22Rv1 (cell line): ENCODE measurements at regions not wholly inside any gene's neighbourhood (a gene's known extent, or its start where the extent isn't known, plus 50 kb on each side); places are given as distances from the start of the nearest gene placed in this dataset.

ENCODE experiments used
- H3K27ac ChIP-seq: fragments of 450-650 bp; 2 replicates; pipeline ENCODE4 v1.5.1; 2017
- CTCF ChIP-seq: fragments of 450-650 bp; IDR thresholded peaks from 2 replicates; pipeline ENCODE4 v1.5.1; 2017; ENCODE audit warnings: mild to moderate bottlenecking
- ZFX ChIP-seq: fragments of 450-650 bp; IDR thresholded peaks from 2 replicates; pipeline ENCODE4 v1.6.1; 2017; ENCODE audit warnings: antibody characterized with exemption, borderline replicate concordance

DNA sequence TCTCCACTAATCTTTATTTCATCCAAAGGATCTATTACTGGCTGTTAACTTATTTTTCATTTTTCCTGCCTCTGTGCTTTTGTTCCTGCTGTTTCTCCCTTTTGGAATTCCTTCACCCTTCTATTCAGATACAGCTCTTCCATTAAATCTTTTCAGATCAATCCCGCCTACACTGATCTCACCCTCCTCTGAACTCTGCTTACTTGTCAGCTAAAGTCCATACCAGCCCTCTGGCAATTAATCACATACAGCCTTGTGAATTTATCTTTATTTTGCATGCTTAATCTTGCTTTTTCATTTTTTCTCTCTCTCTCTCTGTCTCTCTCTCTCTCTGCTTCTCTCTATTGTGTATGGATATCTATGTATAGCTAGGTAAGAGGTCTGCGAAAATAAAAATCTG, 100.8 kb upstream of the UMPS start:
- no peak for TF ChIP-seq ZFX
- H3K27ac ChIP-seq = no peak overlapping the region

DNA sequence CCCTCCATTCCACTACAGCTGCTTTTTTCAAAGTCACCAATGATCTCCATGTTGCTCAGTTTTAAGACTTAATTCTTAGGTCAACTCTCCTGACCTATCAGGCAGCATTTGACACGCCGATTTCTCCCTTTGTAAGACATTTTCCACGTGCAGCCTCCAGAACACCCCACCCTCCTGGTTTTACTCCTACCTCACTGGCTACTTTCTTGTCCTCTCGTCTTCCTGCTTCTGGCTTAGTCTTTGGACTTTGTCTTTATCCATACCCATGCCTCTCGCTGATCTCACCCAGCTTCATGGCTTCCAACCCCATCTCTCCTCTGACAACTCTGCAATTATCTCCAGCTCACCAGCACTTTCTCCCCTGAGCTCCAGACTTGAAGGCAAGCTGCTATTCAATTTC, 99.3 kb upstream of the UMPS start:
- no peak for TF ChIP-seq ZFX
- no peak for TF ChIP-seq CTCF
- no peak overlapping the region for H3K27ac ChIP-seq

DNA sequence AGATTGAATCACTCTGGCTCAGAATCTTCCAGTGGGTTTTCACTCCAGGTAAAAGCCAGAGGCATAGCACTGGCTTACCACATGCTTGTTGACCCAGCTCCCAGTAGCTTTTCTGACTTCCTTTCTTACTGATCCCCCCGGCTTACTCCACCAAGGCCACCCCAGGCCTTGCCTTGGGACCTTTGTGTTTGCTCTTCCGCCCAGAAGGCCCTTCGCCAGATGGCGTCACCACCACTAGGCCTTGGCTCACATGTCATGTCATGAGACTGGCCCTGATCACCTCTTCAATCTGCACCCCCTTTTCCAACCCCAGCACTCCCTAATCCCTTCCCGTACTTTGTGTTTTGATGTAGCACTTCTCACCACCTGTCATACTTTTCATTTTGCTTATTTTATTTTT, 98.5 kb upstream of the UMPS start:
- no peak overlapping the region for H3K27ac ChIP-seq
- TF ChIP-seq ZFX = no peak
- TF ChIP-seq CTCF = no peak

GRCh38 chr3:124632566-124633140, 97.6 kb upstream of the UMPS start:
- TF ChIP-seq CTCF (no peak), ZFX (no peak)

DNA sequence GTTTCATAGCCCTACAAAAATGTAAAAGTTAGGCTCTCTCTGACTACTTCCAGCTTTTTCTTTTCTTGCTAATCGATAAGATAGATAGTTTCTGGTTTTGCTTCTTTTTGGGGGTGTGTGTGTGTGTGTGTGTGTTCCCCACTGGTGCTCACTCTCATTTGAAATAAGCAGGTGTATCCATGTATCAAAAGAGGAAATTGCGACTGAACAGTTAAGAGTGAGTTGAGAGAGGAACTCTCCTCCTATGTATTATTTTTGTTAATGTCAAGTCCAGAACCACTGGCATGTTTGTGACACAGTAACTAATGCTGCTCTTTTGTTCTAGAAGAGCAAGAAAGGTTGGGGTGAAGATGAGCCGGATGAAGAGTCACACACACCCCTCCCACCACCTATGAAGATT, 96.7 kb upstream of the UMPS start:
- no peak for TF ChIP-seq ZFX
- no peak for TF ChIP-seq CTCF
- no peak overlapping the region for H3K27ac ChIP-seq

More at GRCh38 chr3:124632566-124633140, 97.6 kb upstream of the UMPS start:
- H3K27ac ChIP-seq = no peak overlapping the region

GRCh38 chr3:124634210-124635168, 95.8 kb upstream of the UMPS start:
- TF ChIP-seq ZFX (no peak), CTCF (no peak)
- no peak overlapping the region for H3K27ac ChIP-seq

DNA sequence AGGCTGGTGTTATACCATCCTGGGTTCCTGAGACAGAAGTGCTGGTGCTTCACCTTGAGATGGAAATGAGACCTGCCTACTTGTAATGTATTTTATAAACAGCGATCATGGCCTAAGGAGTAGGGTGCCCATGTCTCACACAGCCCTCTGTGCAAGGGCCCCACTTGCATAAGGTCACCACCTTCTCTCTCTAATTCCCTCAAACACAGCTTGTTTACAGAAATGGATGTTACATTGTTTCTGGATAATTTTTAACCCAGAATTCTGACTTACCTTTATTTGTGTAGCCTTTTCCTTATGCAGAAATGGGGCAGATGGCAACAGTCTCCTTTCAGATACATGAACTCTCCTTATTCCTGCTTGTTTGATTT, 95.1 kb upstream of the UMPS start:
- TF ChIP-seq CTCF (no peak), ZFX (no peak)

More for the DNA sequence above, 95.1 kb upstream of the UMPS start:
- H3K27ac ChIP-seq = no peak overlapping the region
